ENCODE measurements at regions not wholly inside any gene's neighbourhood (a gene's known extent, or its start where the extent isn't known, plus 50 kb on each side); places are given as distances from the start of the nearest gene placed in this dataset.

DNA sequence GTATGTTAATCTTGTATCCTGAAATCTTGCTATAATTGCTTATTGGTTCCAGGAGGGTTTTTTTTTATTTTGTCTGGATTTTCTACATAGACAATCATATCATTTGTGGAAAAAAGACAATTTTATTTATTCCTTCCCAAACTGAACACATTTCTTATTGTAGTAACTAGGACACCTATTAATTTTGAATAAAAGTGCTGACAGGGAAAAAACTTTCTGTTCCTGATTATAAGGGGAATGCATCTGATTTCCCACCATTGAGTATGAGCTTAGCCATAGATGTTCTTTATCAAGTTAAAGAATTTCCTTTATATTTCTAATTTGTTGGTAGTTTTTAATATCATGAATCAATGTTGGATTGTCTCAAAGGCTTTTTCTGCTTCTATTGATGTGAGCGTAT lies 460.7 kb upstream of the CNTN3 start:
- no peak overlapping the region for H3K4me3 ChIP-seq (replicated peaks; ENCODE audit: low read depth, low read length)
- DNase-seq (ENCODE audit: low read depth), result no peak
- TF ChIP-seq, protein P1, sequence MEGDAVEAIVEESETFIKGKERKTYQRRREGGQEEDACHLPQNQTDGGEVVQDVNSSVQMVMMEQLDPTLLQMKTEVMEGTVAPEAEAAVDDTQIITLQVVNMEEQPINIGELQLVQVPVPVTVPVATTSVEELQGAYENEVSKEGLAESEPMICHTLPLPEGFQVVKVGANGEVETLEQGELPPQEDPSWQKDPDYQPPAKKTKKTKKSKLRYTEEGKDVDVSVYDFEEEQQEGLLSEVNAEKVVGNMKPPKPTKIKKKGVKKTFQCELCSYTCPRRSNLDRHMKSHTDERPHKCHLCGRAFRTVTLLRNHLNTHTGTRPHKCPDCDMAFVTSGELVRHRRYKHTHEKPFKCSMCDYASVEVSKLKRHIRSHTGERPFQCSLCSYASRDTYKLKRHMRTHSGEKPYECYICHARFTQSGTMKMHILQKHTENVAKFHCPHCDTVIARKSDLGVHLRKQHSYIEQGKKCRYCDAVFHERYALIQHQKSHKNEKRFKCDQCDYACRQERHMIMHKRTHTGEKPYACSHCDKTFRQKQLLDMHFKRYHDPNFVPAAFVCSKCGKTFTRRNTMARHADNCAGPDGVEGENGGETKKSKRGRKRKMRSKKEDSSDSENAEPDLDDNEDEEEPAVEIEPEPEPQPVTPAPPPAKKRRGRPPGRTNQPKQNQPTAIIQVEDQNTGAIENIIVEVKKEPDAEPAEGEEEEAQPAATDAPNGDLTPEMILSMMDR (IDR thresholded peaks at IDR 0.05; ENCODE audit: low read length, missing control alignments), result no peak

DNA sequence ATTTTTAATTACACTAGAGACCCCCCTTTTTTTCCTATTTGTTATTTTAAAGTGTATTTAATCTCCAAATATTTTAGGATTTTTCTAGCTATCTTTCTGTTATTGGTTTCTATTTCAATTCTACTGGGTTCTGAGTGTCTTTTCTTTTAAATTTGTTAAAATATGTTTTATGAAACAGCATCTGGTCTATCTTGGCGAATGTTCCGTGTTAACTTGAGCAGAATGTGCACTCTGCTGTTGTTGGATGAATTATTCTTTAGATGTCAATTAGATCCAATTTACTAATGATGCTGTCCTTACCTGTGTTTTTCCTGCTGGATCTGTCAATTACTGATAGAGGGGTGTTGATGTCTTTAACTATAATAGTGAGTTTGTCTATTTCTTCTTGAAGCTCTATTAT lies 462.0 kb upstream of the CNTN3 start:
- TF ChIP-seq, protein P1 (IDR thresholded peaks at IDR 0.05; ENCODE audit: low read length, missing control alignments), result no peak
- no peak for DNase-seq (ENCODE audit: low read depth)
- H3K4me3 ChIP-seq (replicated peaks; ENCODE audit: low read depth, low read length), result no peak overlapping the region

DNA sequence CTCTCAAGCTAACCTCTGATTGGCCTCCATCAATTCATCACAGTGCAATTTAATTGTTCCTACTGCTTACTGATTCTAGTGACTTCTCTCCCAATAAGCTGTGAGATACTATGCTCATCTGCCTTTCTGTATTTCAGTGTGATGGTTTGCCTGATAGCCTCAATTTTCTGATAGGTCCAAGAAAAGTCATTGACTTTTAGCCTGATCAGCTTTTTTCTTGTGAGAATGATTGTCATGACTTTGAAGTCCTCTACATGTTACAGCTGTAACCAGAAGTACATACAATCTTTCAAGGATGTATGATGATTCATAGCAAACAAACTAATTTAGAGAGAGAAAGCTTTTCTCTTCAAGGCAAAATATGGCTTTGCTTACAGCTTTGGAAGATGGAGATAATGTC lies 463.8 kb upstream of the CNTN3 start:
- TF ChIP-seq, protein P1 (IDR thresholded peaks at IDR 0.05; ENCODE audit: low read length, missing control alignments), result no peak
- no peak for DNase-seq (ENCODE audit: low read depth)
- H3K4me3 ChIP-seq (replicated peaks; ENCODE audit: low read depth, low read length), result no peak overlapping the region

DNA sequence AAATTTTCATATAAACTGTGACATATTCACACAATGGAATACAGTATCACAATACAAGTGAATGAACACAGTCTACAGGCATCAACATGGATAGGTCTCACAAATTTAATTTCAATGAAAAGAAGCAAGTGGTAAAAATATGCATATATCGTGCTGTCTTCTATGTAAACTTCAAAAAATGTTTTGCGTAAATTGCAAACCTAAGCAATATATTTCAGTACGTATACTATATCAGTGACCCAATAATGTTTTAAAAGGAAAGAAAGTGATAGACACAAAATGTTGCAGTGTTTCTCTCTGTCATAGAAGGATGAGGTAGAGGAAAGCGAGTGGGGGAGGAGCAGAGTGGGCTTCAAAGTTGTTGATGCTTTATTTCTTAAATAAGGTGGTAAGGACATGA lies 468.4 kb upstream of the CNTN3 start:
- no peak overlapping the region for H3K4me3 ChIP-seq (replicated peaks; ENCODE audit: low read depth, low read length)
- DNase-seq (ENCODE audit: low read depth), result no peak
- TF ChIP-seq, protein P1 (IDR thresholded peaks at IDR 0.05; ENCODE audit: low read length, missing control alignments), result no peak

DNA sequence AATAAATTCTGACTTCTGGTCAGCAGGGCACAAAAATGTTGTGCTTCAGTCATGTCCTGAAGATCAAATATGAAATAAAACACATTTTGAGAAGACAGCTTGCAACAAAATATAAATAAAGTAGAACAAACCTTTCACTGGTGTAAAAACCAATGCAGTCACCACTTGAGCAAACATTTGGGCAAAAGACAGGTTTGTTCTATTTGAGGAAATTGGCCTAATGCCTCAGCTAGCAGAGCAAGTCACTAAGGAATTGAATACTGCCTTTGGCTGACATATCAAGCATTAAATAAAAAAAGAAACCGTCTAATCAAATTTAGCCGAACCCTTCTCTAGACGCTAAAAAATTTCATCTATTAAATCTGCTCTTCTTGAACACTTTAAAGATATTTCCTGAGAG lies 475.4 kb upstream of the CNTN3 start:
- TF ChIP-seq, protein P1 (IDR thresholded peaks at IDR 0.05; ENCODE audit: low read length, missing control alignments), result no peak
- DNase-seq (ENCODE audit: low read depth), result no peak
- H3K4me3 ChIP-seq (replicated peaks; ENCODE audit: low read depth, low read length), result no peak overlapping the region

DNA sequence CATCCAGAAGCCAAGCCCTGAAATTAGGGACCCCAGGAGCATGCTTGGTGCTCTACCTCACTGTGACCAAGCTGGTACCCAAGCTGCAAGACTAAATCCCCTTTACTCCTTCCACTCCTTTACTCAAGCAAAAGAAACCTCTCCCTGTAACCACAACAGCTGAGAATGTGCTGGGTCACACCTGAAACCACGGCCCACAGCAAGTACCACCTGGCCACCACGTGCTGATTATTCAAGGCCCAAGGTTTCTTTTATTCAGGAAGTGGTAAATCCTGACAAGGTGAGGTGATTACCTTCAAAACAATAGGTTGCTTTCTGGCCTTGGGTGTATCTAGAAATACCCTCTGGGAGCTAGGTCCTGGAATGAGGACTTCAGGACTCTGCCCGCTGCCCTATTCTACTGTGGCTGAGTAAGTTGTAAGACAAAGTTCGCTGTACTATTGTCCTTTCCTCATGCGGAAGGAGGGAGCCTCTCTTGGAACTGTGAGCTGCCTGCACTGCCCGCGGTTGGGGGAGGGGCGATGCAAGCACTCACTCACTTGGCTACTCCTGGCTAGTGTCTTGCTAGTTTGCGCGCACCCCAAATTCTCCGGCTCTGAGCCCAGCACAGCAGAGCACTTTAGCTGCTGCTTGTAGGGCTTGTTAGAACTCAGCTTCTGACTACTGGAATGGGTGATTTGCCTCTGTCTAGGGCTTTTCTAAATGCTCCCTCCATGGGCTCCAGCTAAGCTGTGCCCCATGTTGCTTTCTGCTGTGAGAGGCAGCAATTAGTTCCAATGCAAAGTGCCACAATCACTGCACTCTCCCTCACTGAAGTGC lies 487.1 kb upstream of the CNTN3 start:
- TF ChIP-seq, protein P1 (IDR thresholded peaks at IDR 0.05; ENCODE audit: low read length, missing control alignments), result no peak
- no peak for DNase-seq (ENCODE audit: low read depth)
- no peak overlapping the region for H3K4me3 ChIP-seq (replicated peaks; ENCODE audit: low read depth, low read length)

DNA sequence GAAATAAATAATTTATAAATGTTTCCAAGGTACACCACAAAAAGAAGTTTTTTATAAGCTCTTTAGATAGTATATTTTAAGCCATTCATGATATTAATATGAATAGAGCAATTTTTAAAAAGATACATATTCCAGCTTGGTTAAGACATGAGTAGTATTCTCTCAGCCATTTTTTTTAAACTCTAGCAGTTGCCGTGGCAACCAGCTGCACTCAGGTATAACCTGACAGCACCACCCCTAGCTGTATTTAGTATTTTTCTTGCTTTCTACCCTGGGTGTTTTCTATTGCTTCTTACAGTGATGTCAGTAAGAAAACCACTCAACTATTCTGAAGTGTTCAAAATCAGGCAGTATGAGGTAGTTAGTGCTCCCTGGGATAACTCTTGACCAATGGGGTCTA lies 496.3 kb upstream of the CNTN3 start:
- DNase-seq (ENCODE audit: low read depth), result no peak
- TF ChIP-seq, protein P1 (IDR thresholded peaks at IDR 0.05; ENCODE audit: low read length, missing control alignments), result no peak
- H3K4me3 ChIP-seq (replicated peaks; ENCODE audit: low read depth, low read length), result no peak overlapping the region
